Femur (tissue), 1 donor: ENCODE measurements at regions not wholly inside any gene's neighbourhood (a gene's known extent, or its start where the extent isn't known, plus 50 kb on each side); places are given as distances from the start of the nearest gene placed in this dataset.
"Not testable (repeated sequence)": the region's sequence is repeated elsewhere in the genome, so short reads cannot be mapped to it uniquely, and the experiment has no call there.

ENCODE experiments used
- DNase-seq: peaks from one replicate; pipeline ENCODE4 v3.0.0-alpha.2; 2017

DNA sequence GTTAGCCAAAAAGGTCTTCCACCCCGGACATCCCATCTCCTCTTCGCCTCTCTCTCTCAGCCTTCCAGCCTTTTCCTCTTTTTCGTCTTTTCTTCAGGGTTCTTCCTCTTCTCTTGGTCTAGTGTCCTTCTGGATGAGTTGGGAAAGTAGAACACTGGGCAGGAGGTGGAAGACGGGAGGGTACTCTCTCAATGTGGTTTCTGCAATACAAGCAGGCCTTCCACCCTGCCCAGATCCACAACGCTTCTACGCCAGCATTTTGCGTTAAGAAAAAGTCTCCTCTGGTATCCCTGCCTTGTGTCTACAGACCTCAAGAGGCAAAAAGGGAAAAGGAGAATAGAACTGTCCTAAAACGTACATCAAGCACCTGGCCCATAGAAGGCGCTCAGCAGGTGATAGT is 587.8 kb downstream of the BNC2 start:
- no peak for DNase-seq

DNA sequence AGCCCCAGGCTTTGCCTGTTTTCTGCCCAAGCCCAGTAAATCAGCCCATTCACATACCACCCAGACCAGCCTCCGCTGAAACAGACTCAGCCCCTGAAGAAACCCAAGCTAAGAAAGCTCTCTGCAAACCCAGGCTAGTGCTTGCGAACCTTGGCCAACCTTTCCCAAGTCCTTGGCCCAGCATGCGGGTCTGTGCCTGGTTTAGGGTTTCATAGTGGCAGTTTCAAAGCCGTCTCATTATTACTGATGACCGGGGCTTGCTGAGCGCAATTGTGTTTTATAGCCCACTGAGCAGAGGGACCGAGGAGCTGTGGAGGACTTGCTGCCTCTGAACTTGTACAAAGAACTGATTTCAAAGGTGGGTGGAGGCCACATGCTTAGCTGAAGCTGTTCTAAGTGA is 584.3 kb downstream of the BNC2 start:
- DNase-seq: no peak

DNA sequence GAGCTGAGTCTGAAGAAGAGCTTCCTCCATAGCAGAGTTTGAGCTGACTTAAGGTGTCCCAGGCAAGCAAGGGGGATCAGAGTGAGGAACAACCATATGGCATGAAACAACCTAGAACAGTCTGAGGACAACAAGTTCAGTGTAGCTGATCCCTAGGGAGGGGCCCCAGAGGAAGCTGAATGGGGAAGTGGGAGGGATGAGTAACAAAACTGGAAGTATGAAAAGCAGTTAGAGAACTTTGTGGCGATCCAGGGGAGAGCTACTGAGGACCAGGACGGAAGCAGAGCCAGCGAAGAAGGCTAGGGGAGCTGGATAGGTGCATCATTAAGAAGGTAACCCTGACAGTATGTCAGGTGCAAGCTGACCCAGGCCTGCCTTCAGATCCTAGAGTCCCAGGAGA is 580.8 kb downstream of the BNC2 start:
- no peak for DNase-seq

DNA sequence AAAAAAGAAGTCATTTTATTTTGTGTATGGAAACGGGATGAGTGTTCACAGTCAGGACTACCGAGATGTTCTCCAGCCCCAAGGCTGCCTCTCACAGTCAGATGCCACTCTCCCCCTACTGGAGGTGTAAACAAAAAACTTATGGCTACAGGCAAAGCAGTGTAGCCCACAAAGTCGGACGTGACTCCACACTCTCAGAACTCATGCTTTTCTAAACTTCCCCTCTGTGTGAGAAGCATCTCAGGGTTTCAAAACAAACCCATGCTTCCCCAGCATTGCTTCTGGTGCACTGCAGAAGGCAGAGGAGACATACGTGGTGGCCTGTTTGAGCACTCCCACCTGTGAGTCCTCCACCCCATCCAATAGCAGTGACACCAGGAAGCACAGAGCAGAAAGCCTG is 580.3 kb downstream of the BNC2 start:
- no peak for DNase-seq

DNA sequence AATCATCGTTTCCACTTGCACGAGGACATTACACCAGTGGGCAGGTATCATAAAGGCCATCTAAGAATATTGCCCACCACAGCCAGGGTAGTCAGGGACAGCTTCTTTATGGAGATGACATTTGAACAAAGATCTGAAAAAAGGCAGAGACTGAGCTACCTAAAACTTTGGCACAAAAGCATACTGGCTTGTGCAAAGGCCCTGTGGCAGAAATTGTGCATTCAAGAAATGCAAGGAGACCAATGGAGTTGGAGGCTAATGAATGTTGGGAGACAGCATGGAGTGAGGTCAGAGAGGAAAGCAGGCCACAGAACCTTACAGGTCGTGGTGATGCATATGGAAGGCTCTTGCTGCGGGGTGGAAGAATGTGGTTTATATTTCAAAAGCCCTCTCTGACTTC is 578.5 kb downstream of the BNC2 start:
- no peak for DNase-seq

DNA sequence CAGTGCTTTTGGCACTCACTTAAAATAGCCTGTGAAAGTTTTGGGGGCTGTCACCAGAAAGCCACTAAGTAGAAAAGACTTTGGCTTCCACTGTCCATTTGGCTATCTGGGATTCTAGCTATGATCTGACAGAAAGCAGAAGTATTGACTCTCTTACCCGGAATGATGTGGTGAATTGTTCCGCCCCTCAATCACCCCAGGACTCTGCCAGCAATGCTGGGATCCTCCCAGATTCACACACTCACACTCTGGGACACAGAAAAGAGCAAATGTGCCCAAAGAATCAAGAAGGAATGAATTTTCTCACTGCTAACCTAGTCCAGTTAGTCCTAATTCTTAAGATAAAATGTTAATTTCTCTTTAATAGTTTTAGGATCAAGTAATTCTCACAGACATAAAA is 576.9 kb downstream of the BNC2 start:
- DNase-seq: no peak

DNA sequence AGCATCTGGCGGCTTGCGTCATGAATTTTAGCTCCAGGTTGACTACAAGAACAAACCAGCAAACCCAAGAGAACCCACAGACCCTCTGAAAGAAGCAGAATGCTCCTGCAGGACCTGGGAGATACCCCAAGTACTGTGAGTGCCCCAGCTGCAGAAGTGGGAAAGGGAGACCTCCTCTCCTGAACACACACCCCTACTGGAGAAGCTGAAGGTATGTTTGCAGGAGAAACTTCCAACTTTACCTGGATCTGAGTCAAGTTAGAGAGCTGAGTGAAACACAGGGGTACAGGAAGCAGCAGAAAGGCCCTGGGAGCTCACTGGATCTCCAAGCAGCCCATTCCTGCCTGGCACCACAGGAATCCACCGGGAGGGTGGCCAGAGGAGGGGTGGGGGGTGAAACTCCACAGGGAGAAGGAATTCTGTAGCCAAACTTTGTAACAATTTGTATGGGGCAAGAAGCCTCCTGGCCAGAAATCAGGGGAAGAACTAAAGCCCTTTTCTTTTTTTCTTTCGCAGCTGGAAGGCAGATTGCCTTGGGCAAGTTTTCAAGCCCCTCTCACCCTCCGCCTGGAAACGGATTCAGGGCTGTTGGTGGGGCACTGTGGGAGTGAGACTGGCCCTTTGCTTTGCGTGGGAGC is 576.2 kb downstream of the BNC2 start:
- DNase-seq: no peak

DNA sequence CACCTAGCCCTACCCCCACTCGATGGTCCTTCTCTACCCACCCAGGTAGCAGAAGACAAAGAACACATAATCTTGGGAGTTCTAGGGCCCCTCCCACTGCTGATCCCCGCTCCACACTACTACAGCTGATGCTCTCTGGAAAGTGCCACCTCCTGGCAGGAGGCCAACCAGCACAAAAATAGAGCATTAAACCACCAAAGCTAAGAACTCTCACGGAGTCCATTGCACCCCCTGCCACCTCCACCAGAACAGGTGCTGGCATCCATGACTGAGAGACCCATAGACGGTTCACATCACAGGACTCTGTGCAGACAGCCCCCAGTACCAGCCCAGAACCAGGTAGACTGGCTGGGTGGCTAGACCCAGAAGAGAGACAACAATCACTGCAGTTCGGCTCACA is 575.5 kb downstream of the BNC2 start:
- not testable (repeated sequence) for DNase-seq

DNA sequence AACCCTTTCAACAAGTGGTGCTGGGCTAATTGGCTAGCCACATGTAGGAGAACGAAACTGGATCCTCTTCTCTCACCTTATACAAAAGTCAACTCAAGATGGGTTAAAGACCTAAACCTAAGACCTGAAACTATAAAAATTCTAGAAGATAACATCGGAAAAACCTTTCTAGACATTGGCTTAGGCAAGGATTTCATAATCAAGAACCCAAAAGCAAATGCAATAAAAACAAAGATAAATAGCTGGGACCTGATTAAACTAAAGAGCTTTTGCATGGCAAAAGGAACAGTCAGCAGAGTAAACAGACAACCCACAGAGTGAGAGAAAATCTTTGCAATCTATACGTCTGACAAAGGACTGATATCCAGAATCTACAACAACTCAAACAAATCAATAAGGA is 571.1 kb downstream of the BNC2 start:
- not testable (repeated sequence) for DNase-seq

DNA sequence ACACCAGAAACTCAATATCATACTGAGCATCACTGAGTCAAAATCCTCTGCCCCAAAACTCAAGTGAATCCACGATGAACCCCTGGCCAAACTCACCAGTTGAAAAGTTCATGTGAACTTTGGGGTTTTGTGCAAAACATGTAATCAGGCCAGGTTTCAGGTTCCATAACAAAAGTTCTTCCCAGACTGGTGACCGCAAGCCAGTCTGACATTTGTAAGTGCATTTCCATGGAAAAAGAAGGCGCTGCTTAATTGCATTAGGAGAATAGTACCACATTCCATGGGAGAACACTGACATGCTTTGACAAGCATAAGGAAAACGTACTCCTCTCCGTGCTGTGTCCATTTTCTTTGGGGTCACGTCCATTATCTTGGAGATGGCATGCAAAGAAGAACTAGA is 567.0 kb downstream of the BNC2 start:
- DNase-seq: no peak

DNA sequence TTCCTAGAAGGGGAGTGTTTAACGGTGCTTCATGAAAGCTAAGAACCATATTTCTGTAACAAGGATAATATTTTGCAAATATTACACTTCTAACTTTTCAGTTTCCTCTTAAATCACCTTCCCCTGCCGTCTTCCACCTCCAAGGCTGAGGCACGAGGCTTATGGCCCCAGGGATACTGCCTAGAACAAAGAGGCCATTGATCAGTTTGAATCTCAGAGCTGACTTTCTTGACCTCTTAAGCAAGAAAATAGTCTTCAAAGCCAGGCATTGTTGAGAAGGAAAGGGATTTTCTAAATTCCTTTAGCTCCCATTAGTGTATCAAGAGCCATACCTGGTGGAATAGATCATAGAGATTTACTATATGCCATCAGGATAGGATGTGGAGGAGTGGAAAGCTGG is 566.2 kb downstream of the BNC2 start:
- no peak for DNase-seq

DNA sequence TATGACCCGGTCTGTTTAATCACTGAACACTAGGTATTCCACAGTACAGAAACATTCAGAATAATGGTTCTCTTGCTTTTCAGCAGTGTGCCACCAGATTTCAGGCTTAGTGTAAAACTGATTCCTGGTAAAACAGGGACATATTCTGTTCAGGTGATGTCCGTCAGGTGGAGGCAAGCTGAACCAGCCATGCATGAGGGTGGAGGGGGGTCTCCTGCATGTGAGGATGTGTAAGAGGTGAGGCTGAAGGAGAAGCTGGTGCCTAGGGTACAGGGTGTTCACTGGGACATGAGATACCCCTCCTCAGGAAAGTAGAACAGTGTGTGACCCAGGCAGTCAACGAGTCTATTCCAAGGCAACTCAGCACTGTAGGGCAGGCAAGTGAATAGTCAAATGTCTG is 563.9 kb downstream of the BNC2 start:
- no peak for DNase-seq

DNA sequence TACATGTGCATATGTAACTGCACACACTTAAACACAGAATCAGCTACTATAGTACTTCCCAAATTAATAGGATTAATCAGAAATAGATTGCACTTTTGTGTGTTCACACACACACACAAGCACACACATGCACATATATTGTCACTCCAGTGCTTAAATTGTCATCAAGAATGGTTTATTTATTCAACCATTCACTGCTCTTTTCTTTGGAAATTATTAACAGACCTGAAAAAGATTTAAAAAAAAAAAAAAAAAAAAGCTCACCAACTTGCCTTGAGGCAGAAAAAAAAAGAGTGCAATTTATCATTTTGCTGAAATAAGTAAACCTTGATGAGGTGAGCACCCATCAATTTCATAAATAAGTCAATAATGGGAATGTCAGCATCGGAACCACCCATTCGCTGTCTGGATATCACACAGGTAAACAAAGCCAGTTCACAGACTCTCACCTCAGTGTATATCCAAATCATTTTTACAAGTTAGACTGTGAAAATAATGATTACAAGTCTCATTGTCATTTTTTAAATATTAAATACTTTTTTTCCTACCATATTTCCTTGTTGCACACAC is 562.8 kb downstream of the BNC2 start:
- DNase-seq: no peak

DNA sequence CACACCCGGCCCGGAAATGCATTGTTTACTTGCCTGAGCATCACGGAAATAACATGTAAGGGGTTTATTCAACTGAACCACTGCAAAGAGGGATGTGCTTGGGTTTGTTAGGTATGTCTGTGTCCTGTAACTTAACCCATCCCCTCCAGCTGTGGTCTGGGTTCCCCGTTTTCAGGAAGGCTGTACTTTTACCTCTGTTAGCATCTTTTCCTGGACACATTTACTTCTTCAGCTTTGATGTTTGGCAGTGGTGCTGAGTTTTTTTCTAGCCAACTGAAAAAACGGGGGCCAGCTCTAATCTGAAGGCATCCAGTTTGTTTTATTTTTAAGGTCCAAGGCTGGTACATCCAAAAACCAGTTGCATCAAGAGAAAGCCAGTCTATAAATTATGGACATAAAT is 561.8 kb downstream of the BNC2 start:
- DNase-seq: no peak

DNA sequence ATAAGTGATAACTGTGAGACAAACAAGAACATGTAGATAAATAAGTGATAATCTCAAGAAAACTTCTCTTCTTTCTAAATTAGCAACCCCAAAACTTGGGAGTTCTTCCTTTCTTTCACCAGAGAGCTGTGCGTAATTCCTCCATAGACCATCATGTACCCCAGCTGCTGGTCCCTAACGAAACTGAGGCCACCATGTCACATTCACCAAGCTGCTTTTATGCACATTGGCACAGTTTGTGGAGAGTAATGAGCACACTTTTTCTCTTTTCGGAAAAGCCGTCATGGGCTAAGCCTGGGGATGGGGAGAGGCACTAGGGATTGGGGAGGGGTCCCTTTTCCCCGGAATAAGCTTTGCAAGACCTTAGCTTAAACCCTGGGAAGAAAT is 561.4 kb downstream of the BNC2 start:
- DNase-seq: no peak

DNA sequence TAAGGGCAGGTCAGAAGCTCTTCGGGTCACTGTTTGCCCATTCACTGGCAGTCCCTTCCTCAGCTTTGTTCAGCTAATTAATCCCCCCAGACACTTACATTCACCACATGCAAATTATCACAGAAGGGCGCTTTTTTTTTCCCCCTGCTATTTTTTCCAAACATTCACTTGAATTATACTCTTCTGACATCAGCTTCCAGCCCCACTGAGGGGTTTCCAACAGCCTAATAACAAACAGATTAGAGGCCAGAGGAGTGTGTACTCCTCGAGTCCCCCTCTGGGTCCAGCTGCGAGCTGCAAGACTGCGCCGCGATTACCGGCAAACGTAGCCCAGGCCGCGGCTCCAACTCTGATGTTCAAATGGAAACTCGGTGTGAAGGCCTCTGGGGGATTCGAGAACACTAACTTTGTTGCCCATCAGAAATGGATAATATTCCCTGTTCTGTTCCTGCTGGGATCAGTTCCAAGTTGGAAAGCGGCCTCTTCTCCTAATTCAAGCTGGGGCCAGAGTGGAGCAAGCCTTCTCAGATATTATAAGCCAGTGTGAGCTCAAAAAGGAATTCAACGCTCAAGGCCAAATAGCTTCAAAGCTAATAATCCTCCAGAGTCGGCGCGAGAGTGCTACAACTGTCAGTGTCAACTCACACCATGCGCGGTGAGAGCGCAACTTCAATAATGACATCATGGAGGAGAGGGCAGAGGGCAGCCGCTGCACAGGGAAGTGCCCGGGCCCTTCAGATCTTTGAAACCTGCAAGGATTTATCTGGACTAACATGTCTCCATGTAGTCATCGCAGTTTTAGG is 560.8 kb downstream of the BNC2 start:
- DNase-seq: peak; percentile 89

DNA sequence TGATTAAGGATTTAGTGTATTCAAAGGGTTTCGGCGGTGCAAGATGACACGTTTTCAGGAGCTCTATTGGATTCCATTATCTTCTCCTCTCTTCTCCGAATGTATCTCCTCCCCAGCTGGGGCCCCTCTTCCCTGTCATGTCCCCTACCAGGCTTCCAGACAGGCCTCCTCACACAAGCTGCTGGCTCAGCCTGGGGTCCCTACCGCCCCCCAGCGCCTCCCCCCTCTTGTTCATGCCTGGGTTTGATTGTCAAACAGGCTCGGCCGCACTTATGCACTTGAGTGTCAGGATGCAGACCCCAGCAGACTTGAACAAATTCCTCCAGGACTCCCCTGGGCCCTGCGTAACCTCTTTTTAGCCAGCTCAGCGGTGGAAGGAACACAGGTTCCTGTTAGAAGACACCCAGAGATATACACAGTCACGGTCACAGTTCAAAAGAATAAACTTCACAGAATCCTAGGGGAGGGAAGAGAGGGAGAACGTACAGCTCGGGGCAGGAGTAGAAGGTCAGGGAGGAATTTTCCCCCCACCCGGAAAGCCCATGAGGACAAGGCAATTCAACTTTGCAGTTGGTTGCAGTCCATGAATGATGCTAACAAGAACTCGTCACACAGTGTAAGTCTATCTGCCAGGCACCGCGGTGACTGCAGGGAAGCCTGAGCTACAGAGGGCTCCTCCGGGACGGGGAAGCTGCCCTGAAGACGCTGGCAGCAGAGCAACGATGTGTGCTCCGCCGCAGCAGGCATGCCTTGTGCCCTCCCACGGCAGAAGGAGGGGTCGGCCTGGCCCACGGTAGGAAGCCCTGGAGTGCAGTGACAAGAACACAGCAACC is 560.0 kb downstream of the BNC2 start:
- peak; percentile 65 for DNase-seq

DNA sequence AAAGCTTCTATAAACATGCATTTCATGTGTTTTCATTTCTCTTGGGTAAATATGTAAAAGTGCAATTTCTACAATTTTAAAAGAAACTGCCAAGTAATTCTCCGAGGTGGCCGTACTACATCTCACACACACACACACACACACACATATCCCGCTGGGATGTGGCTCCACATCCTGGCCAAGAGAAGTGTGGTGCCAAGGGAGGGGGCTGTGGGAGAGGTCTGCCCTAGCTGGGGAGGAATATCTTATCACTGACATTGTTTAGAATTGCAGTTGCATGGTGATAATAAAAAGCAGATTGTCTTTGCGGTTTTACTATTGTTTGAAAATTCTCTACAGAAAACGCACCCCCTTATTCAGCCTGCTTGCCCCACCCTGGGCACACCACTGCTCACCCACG is 558.4 kb downstream of the BNC2 start:
- no peak for DNase-seq

DNA sequence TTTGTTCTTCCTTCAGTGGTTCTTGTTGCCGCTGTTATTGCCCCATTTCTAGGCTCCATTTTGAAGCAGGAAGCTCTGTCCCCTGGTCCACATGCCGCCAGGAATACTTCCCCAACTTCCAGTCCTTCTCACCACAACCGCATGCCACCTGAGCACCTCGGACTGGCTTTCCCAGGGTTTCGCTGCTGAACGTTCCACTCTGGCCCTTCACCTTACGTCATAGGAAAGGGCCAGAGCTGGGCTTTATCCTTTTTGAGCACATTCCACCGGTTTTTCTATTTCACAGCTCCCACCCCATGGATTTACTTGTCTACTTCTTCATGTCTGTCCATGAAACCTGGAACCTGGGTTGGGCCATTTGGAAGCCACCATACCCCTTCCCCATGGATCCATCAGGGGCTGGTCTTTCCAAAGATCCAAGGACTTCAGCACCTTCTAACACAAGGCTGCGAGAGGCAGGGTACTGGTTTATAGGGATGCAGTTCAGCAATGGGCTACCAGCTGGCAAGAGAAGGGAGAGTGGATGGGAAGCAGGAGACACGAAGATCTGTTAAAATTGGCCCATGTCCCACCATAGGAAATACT is 557.4 kb downstream of the BNC2 start:
- DNase-seq: no peak

DNA sequence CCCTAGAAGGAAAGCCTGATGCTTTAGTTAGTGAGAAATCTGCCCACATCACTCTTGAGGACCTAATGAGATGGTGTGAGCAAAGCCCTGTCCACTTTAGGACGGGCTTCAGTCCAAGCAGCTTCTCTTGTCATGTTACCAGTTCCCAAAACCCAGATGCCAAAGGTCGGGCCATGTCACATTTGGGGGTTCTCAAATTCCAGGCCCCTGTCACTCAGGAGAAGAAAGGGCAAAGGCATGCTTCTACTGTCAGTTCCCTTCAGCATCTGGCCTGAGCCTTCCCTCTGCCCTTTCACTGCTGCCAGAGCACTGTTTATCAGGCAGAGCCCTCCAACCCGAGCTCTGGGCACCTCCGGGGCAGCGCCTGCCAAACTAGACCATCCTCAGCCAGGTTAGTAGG is 556.0 kb downstream of the BNC2 start:
- no peak for DNase-seq

DNA sequence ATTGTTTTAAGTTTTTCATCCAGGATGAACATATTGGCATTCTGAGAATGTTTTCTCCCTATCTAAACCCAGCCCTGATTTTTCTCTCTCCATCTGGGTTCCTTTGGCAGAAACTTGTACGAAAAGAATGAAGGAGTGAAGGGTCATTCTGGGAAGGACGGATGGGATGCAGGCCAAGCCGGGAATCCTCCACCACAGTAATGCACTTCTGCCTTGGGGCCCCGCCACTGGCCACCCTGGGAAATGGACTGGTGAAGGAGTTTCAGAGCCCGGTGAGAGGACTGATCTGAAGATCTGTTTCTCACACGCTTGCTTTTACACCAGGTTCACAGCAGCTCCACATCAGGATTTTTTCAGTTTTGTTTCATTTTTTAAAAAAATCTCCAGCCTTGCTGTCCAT is 554.8 kb downstream of the BNC2 start:
- DNase-seq: no peak

DNA sequence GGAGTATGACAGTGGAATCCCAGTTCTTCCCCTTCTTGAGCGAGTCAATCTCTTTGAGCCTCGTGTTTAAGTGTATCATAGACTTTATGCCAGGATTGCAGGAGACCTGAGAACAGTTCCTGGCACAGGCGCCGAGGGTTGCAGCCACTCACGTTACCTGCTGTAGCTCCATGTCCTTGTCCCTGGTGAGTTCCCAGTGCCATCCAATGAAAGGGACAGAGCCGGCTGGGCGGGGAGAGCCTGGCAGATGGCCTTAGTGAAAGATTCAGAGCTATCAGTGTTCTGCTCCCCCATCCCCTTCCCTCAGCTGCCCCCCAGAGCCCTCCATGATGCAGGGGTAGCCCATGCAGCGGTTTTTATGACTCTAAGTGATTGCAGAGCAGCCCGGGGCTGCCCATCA is 554.0 kb downstream of the BNC2 start:
- no peak for DNase-seq
